Keratinocyte (primary cell): ENCODE measurements at regions not wholly inside any gene's neighbourhood (a gene's known extent, or its start where the extent isn't known, plus 50 kb on each side); places are given as distances from the start of the nearest gene placed in this dataset.

ENCODE experiments used
- EZH2 ChIP-seq: IDR thresholded peaks from one replicate; pipeline ENCODE4 v1.6.1; 2012; ENCODE audit warnings: inconsistent platforms, mild to moderate bottlenecking, low read length, moderate library complexity
- TF ChIP-seq, protein P1 (sequence below), 3 experiments: IDR thresholded peaks in 1 of 3; conservative IDR thresholded peaks in 1 of 3; optimal IDR thresholded peaks in 1 of 3; 2 replicates in 2 of 3; 3 replicates in 1 of 3; pipeline versions ENCODE3 to v1.5.1; 2011; ENCODE audit warnings: low read length in 3 of 3, mild to moderate bottlenecking in 3 of 3, moderate library complexity in 2 of 3, control low read depth in 1 of 3, inconsistent platforms in 1 of 3; ENCODE audit not compliant: insufficient read depth in 2 of 3; ENCODE audit errors: extremely low read depth in 1 of 3

- TF ChIP-seq, protein P1, sequence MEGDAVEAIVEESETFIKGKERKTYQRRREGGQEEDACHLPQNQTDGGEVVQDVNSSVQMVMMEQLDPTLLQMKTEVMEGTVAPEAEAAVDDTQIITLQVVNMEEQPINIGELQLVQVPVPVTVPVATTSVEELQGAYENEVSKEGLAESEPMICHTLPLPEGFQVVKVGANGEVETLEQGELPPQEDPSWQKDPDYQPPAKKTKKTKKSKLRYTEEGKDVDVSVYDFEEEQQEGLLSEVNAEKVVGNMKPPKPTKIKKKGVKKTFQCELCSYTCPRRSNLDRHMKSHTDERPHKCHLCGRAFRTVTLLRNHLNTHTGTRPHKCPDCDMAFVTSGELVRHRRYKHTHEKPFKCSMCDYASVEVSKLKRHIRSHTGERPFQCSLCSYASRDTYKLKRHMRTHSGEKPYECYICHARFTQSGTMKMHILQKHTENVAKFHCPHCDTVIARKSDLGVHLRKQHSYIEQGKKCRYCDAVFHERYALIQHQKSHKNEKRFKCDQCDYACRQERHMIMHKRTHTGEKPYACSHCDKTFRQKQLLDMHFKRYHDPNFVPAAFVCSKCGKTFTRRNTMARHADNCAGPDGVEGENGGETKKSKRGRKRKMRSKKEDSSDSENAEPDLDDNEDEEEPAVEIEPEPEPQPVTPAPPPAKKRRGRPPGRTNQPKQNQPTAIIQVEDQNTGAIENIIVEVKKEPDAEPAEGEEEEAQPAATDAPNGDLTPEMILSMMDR (optimal IDR thresholded peaks at IDR 0.05 in 1 of 3, IDR thresholded peaks at IDR 0.05 in 1 of 3, conservative IDR thresholded peaks at IDR 0.05 in 1 of 3; ENCODE audit: extremely low read depth in 1 of 3, insufficient read depth in 2 of 3, low read length in 3 of 3), result no peak
- no peak for TF ChIP-seq EZH2
These were observed 163.5 kb upstream of the SOX11 start for GRCh38 chr2:5528706-5529105.
